ENCODE measurements at regions not wholly inside any gene's neighbourhood (a gene's known extent, or its start where the extent isn't known, plus 50 kb on each side); places are given as distances from the start of the nearest gene placed in this dataset.

DNA sequence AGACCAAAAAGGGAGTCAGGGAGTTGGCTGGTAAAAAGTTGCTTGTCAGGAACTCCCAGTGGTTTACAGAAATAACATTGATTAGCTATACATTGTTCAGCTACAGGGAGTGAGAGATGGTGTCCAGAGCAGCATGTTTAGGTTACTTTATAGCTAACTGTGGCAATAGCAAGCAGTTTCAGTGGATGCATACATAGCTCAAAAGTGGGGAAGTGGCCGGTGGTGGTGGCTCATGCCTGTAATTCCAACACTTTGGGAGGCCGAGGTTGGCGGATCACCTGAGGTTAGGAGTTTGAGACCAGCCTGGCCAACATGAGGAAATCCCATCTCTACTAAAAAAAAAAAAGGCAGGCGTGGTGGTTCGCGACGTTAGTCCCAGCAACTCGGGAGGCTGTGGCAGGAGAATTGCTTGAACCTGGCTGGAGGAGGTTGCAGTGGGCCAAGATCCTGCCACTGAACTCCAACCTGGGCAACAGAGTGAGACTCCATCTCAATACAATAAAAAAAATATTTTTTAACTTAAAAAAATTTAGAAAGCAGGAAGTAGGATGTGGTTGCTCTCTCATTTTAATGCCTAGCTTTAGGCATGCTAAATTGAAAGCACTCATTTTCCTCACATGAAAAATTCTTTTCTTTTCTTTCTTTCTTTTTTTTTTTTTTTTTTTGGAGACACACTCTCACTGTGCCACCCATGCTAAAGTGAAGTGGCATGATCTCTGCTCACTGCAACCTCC is 109.7 kb downstream of the PPIAL4G start (continued):
- TF ChIP-seq, protein P1, sequence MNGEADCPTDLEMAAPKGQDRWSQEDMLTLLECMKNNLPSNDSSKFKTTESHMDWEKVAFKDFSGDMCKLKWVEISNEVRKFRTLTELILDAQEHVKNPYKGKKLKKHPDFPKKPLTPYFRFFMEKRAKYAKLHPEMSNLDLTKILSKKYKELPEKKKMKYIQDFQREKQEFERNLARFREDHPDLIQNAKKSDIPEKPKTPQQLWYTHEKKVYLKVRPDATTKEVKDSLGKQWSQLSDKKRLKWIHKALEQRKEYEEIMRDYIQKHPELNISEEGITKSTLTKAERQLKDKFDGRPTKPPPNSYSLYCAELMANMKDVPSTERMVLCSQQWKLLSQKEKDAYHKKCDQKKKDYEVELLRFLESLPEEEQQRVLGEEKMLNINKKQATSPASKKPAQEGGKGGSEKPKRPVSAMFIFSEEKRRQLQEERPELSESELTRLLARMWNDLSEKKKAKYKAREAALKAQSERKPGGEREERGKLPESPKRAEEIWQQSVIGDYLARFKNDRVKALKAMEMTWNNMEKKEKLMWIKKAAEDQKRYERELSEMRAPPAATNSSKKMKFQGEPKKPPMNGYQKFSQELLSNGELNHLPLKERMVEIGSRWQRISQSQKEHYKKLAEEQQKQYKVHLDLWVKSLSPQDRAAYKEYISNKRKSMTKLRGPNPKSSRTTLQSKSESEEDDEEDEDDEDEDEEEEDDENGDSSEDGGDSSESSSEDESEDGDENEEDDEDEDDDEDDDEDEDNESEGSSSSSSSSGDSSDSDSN (CRISPR knock-in tag; IDR thresholded peaks at IDR 0.05), result no peak
- no peak for TF ChIP-seq ZNF678 (CRISPR knock-in tag; IDR thresholded peaks at IDR 0.05)
- no peak for TF ChIP-seq SMAD9 (CRISPR knock-in tag; IDR thresholded peaks at IDR 0.05)
- TF ChIP-seq ZBTB3 (CRISPR knock-in tag; IDR thresholded peaks at IDR 0.05; ENCODE audit: borderline replicate concordance, low read depth), result no peak
- TF ChIP-seq SRY (CRISPR knock-in tag; IDR thresholded peaks at IDR 0.05), result no peak
- TF ChIP-seq HINFP (CRISPR knock-in tag; IDR thresholded peaks at IDR 0.05; ENCODE audit: low read depth), result no peak
- no peak for TF ChIP-seq IRF2 (CRISPR knock-in tag; IDR thresholded peaks at IDR 0.05)
- no peak for TF ChIP-seq ZNF687 (CRISPR knock-in tag; IDR thresholded peaks at IDR 0.05)
- TF ChIP-seq ERF (CRISPR knock-in tag; IDR thresholded peaks at IDR 0.05), result no peak
- TF ChIP-seq SNAI1 (CRISPR knock-in tag; IDR thresholded peaks at IDR 0.05; ENCODE audit: borderline replicate concordance), result no peak
- TF ChIP-seq ZNF784 (CRISPR knock-in tag; IDR thresholded peaks at IDR 0.05; ENCODE audit: borderline replicate concordance), result no peak
- TF ChIP-seq PHF21A (CRISPR knock-in tag; IDR thresholded peaks at IDR 0.05), result no peak
- TF ChIP-seq U2AF1 (optimal IDR thresholded peaks at IDR 0.05; ENCODE audit: low read depth, low read length), result no peak
